ENCODE measurements at regions not wholly inside any gene's neighbourhood (a gene's known extent, or its start where the extent isn't known, plus 50 kb on each side); places are given as distances from the start of the nearest gene placed in this dataset.
"Not testable (repeated sequence)": the region's sequence is repeated elsewhere in the genome, so short reads cannot be mapped to it uniquely, and the experiment has no call there.

DNA sequence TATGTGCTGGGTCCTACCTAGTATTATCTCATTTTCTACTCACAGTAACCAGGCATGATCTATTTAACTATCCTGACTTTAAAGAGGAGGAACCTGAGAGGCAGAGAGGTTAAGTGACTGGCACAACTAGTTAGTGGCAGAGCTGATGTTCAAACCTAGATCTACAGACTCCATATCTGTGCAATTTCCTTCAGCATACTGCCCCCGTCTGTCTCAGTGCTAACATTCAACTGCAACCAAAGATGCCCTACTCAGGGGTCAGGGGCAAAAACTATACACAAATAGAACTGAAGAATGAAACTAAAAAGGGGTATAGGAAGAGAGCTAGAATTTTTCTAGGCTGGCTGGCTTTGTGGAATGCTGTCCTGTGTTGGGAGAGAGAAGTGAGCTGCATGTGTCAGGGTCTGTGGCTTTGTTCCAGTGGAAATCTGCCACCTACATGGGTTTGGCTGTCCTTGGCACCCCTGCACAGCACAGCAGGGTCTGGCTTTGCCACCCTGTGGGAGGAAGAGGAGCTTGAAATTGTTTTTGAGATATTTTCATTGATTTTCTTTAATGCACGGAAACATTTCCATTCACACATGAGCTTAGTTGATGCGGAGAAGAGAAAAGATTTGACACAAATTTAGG is 368.5 kb downstream of the RPS6KC1 start:
- Histone ChIP-seq H3K9ac (no peak overlapping the region), H3K36me3 (ENCODE audit: control insufficient read depth, insufficient read depth, low read length) (no peaks in the 10 kb centered on the region), H3K27ac (no peak overlapping the region), H3K4me1 (no peaks in the 10 kb centered on the region), H2AFZ (no peak overlapping the region), H3K4me3 (ENCODE audit: low read depth, low read length) (no peak overlapping the region), H3K4me2 (ENCODE audit: low read length) (no peak overlapping the region), H3K27me3 (ENCODE audit: control insufficient read depth, insufficient read depth, low read length) (no peaks in the 10 kb centered on the region), H3K79me2 (no peaks in the 10 kb centered on the region), H3K9me3 (ENCODE audit: control insufficient read depth, low read length) (no peaks in the 10 kb centered on the region)
- TF ChIP-seq, protein P1, sequence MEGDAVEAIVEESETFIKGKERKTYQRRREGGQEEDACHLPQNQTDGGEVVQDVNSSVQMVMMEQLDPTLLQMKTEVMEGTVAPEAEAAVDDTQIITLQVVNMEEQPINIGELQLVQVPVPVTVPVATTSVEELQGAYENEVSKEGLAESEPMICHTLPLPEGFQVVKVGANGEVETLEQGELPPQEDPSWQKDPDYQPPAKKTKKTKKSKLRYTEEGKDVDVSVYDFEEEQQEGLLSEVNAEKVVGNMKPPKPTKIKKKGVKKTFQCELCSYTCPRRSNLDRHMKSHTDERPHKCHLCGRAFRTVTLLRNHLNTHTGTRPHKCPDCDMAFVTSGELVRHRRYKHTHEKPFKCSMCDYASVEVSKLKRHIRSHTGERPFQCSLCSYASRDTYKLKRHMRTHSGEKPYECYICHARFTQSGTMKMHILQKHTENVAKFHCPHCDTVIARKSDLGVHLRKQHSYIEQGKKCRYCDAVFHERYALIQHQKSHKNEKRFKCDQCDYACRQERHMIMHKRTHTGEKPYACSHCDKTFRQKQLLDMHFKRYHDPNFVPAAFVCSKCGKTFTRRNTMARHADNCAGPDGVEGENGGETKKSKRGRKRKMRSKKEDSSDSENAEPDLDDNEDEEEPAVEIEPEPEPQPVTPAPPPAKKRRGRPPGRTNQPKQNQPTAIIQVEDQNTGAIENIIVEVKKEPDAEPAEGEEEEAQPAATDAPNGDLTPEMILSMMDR (IDR thresholded peaks at IDR 0.05): no peak

- H3K9ac ChIP-seq; H3K4me2 ChIP-seq (ENCODE audit: low read length); H3K27ac ChIP-seq; H2AFZ ChIP-seq; H3K27me3 ChIP-seq (ENCODE audit: control insufficient read depth, insufficient read depth, low read length); H3K4me3 ChIP-seq (ENCODE audit: low read depth, low read length); H3K36me3 ChIP-seq (ENCODE audit: control insufficient read depth, insufficient read depth, low read length); H3K79me2 ChIP-seq; H3K4me1 ChIP-seq; H3K9me3 ChIP-seq (ENCODE audit: control insufficient read depth, low read length): not testable (repeated sequence)
Observed at GRCh38 chr1:213421178-213421577, 370.1 kb downstream of the RPS6KC1 start.

DNA sequence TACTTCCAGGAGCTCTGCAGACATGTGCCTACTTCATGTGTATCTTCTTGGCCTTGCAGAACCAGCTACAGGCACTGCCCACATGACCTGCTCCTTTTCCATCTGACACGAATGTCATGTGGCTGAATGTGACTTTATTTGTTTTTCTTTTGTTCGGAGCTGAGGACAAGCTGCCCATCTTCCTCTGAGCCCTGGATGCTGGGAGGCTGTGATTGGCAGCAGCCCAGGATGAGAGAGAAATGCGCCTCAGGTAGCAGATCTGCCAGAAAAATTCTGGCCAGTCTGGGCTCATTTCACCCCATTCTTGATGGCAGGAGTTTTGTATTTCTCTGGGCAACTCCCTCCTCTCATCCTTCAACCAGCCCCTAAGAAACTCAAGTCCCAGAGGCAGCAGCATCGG is 372.0 kb downstream of the RPS6KC1 start:
- H3K27ac ChIP-seq: no peak overlapping the region
- H3K4me3 ChIP-seq (ENCODE audit: low read depth, low read length): no peak overlapping the region
- H3K27me3 ChIP-seq (ENCODE audit: control insufficient read depth, insufficient read depth, low read length): no peaks in the 10 kb centered on the region
- H3K9me3 ChIP-seq (ENCODE audit: control insufficient read depth, low read length): no peaks in the 10 kb centered on the region
- no peak overlapping the region for H2AFZ ChIP-seq
- H3K4me1 ChIP-seq: no peaks in the 10 kb centered on the region
- no peak overlapping the region for H3K9ac ChIP-seq
- TF ChIP-seq, protein P1 (IDR thresholded peaks at IDR 0.05): no peak
- H3K79me2 ChIP-seq: no peaks in the 10 kb centered on the region
- no peaks in the 10 kb centered on the region for H3K36me3 ChIP-seq (ENCODE audit: control insufficient read depth, insufficient read depth, low read length)
- no peak overlapping the region for H3K4me2 ChIP-seq (ENCODE audit: low read length)

DNA sequence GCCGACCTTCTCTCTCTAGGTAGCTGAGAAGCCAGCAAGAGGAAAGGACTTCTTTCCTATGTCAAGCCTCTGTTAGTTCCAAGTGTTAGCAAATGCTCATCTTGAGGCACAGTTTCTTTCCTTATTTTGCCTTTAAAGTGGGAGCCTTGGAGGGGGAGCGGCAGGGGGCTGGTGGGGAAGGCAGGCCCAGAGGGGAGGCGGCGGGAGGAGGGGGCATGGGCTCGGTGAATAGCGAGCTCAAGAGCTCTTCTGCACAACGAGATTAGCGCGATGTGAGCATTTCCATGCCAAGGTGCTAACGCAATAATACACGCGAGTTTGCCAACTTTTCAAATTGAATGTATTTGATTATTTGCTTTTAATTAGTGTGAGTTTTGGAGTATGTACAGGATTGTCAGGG is 372.6 kb downstream of the RPS6KC1 start:
- no peak overlapping the region for H3K9ac ChIP-seq
- H3K4me3 ChIP-seq (ENCODE audit: low read depth, low read length): no peak overlapping the region

GRCh38 chr1:213425376-213426030 is 374.5 kb downstream of the RPS6KC1 start:
- no peak overlapping the region for H3K27ac ChIP-seq
- TF ChIP-seq, protein P1 (IDR thresholded peaks at IDR 0.05): no peak
- H3K4me3 ChIP-seq (ENCODE audit: low read depth, low read length): no peak overlapping the region
- no peak overlapping the region for H3K4me2 ChIP-seq (ENCODE audit: low read length)
- no peaks in the 10 kb centered on the region for H3K9me3 ChIP-seq (ENCODE audit: control insufficient read depth, low read length)
- H3K36me3 ChIP-seq (ENCODE audit: control insufficient read depth, insufficient read depth, low read length): no peaks in the 10 kb centered on the region
- H3K9ac ChIP-seq: no peak overlapping the region
- H2AFZ ChIP-seq: no peak overlapping the region
- H3K79me2 ChIP-seq: no peaks in the 10 kb centered on the region
- no peaks in the 10 kb centered on the region for H3K4me1 ChIP-seq
- no peaks in the 10 kb centered on the region for H3K27me3 ChIP-seq (ENCODE audit: control insufficient read depth, insufficient read depth, low read length)

More for the DNA sequence above, 372.6 kb downstream of the RPS6KC1 start:
- TF ChIP-seq, protein P1 (IDR thresholded peaks at IDR 0.05): no peak
- H3K27ac ChIP-seq: no peak overlapping the region
- no peaks in the 10 kb centered on the region for H3K4me1 ChIP-seq
- no peaks in the 10 kb centered on the region for H3K36me3 ChIP-seq (ENCODE audit: control insufficient read depth, insufficient read depth, low read length)
- no peaks in the 10 kb centered on the region for H3K79me2 ChIP-seq
- no peaks in the 10 kb centered on the region for H3K9me3 ChIP-seq (ENCODE audit: control insufficient read depth, low read length)
- no peak overlapping the region for H3K4me2 ChIP-seq (ENCODE audit: low read length)
- H3K27me3 ChIP-seq (ENCODE audit: control insufficient read depth, insufficient read depth, low read length): no peaks in the 10 kb centered on the region
- no peak overlapping the region for H2AFZ ChIP-seq
